ENCODE measurements at regions not wholly inside any gene's neighbourhood (a gene's known extent, or its start where the extent isn't known, plus 50 kb on each side); places are given as distances from the start of the nearest gene placed in this dataset.

- Histone ChIP-seq H3K9ac (ENCODE audit: control insufficient read depth, insufficient read depth, low read length) (no peak overlapping the region), H3K4me3 (no peak overlapping the region), H4K20me1 (ENCODE audit: control insufficient read depth, insufficient read depth) (no peaks in the 10 kb centered on the region), H2AFZ (ENCODE audit: control insufficient read depth, low read depth, low read length) (no peak overlapping the region), H3K79me2 (ENCODE audit: control insufficient read depth, insufficient read depth, low read length) (no peaks in the 10 kb centered on the region), H3K27ac (ENCODE audit: control insufficient read depth, insufficient read depth) (no peak overlapping the region), H3K27me3 (replicated peaks in 1 of 2; ENCODE audit: control insufficient read depth in 2 of 2, insufficient read depth in 2 of 2, low read length in 1 of 2) (no peaks in the 10 kb centered on the region), H3K36me3 (ENCODE audit: control insufficient read depth in 2 of 2, insufficient read depth in 2 of 2, low read length in 1 of 2) (no peaks in the 10 kb centered on the region), H3K9me3 (replicated peaks; ENCODE audit: control insufficient read depth, insufficient read depth, low read length) (no peaks in the 10 kb centered on the region), H3K4me2 (ENCODE audit: control insufficient read depth, insufficient read depth) (no peak overlapping the region), H3K4me1 (ENCODE audit: control insufficient read depth, insufficient read depth, low read length) (no peaks in the 10 kb centered on the region)
- BruUV-seq (replicated peaks): no TSS peak
- ChIA-PET CTCF (interaction anchor here (0.7 kb wide), 1 partner anchor 1319 kb away, joined by 3 read pairs; no protein-coding TSS in a partner anchor), RAD21 (ENCODE audit: unreplicated experiment) (interaction anchor here (1.1 kb wide), 1 partner anchor 13 kb away, joined by 3 read pairs; no protein-coding TSS in a partner anchor), POLR2A (no interaction called here), SMC1A (ENCODE audit: uncharacterized antibody, unreplicated experiment) (no interaction called here)
- DNase-seq (ENCODE audit: low read depth, low spot score) (no peak), FAIRE-seq (no peak), ATAC-seq (no peak)
- 0% methylated on average over 1 of the region's 1 CpG for WGBS (ENCODE audit: insufficient coverage, insufficient replicate concordance, low lambda C conversion rate, missing lambda C conversion rate)
- intact Hi-C loops (cut with micrococcal nuclease; ENCODE audit: unreplicated experiment) (no loop called here), in situ Hi-C loops (cut with MboI) (no loop called here)
- TF ChIP-seq, protein P1, sequence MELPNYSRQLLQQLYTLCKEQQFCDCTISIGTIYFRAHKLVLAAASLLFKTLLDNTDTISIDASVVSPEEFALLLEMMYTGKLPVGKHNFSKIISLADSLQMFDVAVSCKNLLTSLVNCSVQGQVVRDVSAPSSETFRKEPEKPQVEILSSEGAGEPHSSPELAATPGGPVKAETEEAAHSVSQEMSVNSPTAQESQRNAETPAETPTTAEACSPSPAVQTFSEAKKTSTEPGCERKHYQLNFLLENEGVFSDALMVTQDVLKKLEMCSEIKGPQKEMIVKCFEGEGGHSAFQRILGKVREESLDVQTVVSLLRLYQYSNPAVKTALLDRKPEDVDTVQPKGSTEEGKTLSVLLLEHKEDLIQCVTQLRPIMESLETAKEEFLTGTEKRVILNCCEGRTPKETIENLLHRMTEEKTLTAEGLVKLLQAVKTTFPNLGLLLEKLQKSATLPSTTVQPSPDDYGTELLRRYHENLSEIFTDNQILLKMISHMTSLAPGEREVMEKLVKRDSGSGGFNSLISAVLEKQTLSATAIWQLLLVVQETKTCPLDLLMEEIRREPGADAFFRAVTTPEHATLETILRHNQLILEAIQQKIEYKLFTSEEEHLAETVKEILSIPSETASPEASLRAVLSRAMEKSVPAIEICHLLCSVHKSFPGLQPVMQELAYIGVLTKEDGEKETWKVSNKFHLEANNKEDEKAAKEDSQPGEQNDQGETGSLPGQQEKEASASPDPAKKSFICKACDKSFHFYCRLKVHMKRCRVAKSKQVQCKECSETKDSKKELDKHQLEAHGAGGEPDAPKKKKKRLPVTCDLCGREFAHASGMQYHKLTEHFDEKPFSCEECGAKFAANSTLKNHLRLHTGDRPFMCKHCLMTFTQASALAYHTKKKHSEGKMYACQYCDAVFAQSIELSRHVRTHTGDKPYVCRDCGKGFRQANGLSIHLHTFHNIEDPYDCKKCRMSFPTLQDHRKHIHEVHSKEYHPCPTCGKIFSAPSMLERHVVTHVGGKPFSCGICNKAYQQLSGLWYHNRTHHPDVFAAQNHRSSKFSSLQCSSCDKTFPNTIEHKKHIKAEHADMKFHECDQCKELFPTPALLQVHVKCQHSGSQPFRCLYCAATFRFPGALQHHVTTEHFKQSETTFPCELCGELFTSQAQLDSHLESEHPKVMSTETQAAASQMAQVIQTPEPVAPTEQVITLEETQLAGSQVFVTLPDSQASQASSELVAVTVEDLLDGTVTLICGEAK (IDR thresholded peaks at IDR 0.05; ENCODE audit: borderline replicate concordance): no peak
- TF ChIP-seq SIX5 (IDR thresholded peaks at IDR 0.05; ENCODE audit: low read depth, low read length, severe bottlenecking): no peak
- TF ChIP-seq RAD21 (IDR thresholded peaks at IDR 0.05; ENCODE audit: insufficient read depth, low read depth, low read length): no peak
- no peak for TF ChIP-seq TCF12 (IDR thresholded peaks at IDR 0.05; ENCODE audit: low read depth, low read length)
- TF ChIP-seq KDM1A (IDR thresholded peaks at IDR 0.05; ENCODE audit: borderline replicate concordance): no peak
- TF ChIP-seq PKNOX1 (IDR thresholded peaks at IDR 0.05): no peak
- TF ChIP-seq PBX3 (IDR thresholded peaks at IDR 0.05; ENCODE audit: insufficient replicate concordance, low read depth, low read length): no peak
- TF ChIP-seq, protein P2, sequence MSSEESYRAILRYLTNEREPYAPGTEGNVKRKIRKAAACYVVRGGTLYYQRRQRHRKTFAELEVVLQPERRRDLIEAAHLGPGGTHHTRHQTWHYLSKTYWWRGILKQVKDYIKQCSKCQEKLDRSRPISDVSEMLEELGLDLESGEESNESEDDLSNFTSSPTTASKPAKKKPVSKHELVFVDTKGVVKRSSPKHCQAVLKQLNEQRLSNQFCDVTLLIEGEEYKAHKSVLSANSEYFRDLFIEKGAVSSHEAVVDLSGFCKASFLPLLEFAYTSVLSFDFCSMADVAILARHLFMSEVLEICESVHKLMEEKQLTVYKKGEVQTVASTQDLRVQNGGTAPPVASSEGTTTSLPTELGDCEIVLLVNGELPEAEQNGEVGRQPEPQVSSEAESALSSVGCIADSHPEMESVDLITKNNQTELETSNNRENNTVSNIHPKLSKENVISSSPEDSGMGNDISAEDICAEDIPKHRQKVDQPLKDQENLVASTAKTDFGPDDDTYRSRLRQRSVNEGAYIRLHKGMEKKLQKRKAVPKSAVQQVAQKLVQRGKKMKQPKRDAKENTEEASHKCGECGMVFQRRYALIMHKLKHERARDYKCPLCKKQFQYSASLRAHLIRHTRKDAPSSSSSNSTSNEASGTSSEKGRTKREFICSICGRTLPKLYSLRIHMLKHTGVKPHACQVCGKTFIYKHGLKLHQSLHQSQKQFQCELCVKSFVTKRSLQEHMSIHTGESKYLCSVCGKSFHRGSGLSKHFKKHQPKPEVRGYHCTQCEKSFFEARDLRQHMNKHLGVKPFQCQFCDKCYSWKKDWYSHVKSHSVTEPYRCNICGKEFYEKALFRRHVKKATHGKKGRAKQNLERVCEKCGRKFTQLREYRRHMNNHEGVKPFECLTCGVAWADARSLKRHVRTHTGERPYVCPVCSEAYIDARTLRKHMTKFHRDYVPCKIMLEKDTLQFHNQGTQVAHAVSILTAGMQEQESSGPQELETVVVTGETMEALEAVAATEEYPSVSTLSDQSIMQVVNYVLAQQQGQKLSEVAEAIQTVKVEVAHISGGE (CRISPR knock-in tag; IDR thresholded peaks at IDR 0.05): no peak
- TF ChIP-seq BACH1 (IDR thresholded peaks at IDR 0.05; ENCODE audit: borderline replicate concordance): no peak
- TF ChIP-seq RELA (IDR thresholded peaks at IDR 0.05; ENCODE audit: borderline replicate concordance, partially characterized antibody): no peak
- no peak for TF ChIP-seq IKZF1 (conservative IDR thresholded peaks at IDR 0.05)
- no peak for TF ChIP-seq POLR2AphosphoS5 (IDR thresholded peaks at IDR 0.05; ENCODE audit: low read length)
- no peak for TF ChIP-seq STAT1 (conservative IDR thresholded peaks at IDR 0.05)
These were observed 227.3 kb upstream of the ITGA1 start for GRCh38 chr5:52560366-52560765.
